ENCODE measurements at regions not wholly inside any gene's neighbourhood (a gene's known extent, or its start where the extent isn't known, plus 50 kb on each side); places are given as distances from the start of the nearest gene placed in this dataset.
"Not testable (repeated sequence)": the region's sequence is repeated elsewhere in the genome, so short reads cannot be mapped to it uniquely, and the experiment has no call there.

- no peak for DNase-seq (ENCODE audit: low read depth)
These were observed 51.3 kb upstream of the BOD1 start for GRCh38 chr5:173667702-173668101.

- DNase-seq (ENCODE audit: low read depth) = no peak
These were observed 51.9 kb upstream of the BOD1 start for GRCh38 chr5:173668245-173668800.

GRCh38 chr5:173668910-173669309, 52.5 kb upstream of the BOD1 start:
- no peak for DNase-seq (ENCODE audit: low read depth)

GRCh38 chr5:173669483-173669882, 53.0 kb upstream of the BOD1 start:
- no peak for DNase-seq (ENCODE audit: low read depth)

- DNase-seq (ENCODE audit: low read depth) = peak; percentile 24
These were observed 53.7 kb upstream of the BOD1 start for GRCh38 chr5:173670130-173670651.

GRCh38 chr5:173670791-173671120, 54.3 kb upstream of the BOD1 start:
- no peak for DNase-seq (ENCODE audit: low read depth)

GRCh38 chr5:173671121-173671949, 54.9 kb upstream of the BOD1 start:
- peak; percentile 22 for DNase-seq (ENCODE audit: low read depth)

GRCh38 chr5:173672166-173672565, 55.7 kb upstream of the BOD1 start:
- DNase-seq (ENCODE audit: low read depth) = no peak

GRCh38 chr5:173672891-173673290, 56.4 kb upstream of the BOD1 start:
- no peak for DNase-seq (ENCODE audit: low read depth)

- no peak for DNase-seq (ENCODE audit: low read depth)
These were observed 57.0 kb upstream of the BOD1 start for GRCh38 chr5:173673295-173674101.

GRCh38 chr5:173675287-173675996, 59.0 kb upstream of the BOD1 start:
- DNase-seq (ENCODE audit: low read depth) = no peak

GRCh38 chr5:173676375-173676774, 59.9 kb upstream of the BOD1 start:
- no peak for DNase-seq (ENCODE audit: low read depth)

GRCh38 chr5:173677125-173677672, 60.7 kb upstream of the BOD1 start:
- no peak for DNase-seq (ENCODE audit: low read depth)

- DNase-seq (ENCODE audit: low read depth) = no peak
These were observed 63.6 kb upstream of the BOD1 start for GRCh38 chr5:173679909-173680630.

- DNase-seq (ENCODE audit: low read depth) = no peak
These were observed 64.3 kb upstream of the BOD1 start for GRCh38 chr5:173680660-173681242.

GRCh38 chr5:173682313-173682712, 65.9 kb upstream of the BOD1 start:
- DNase-seq (ENCODE audit: low read depth) = no peak

GRCh38 chr5:173684535-173684934, 68.1 kb upstream of the BOD1 start:
- not testable (repeated sequence) for DNase-seq (ENCODE audit: low read depth)

GRCh38 chr5:173686950-173687349, 70.5 kb upstream of the BOD1 start:
- DNase-seq (ENCODE audit: low read depth) = no peak

GRCh38 chr5:173688703-173689102, 72.3 kb upstream of the BOD1 start:
- no peak for DNase-seq (ENCODE audit: low read depth)

- DNase-seq (ENCODE audit: low read depth) = no peak
These were observed 72.8 kb upstream of the BOD1 start for GRCh38 chr5:173689171-173689736.
